ENCODE measurements at regions not wholly inside any gene's neighbourhood (a gene's known extent, or its start where the extent isn't known, plus 50 kb on each side); places are given as distances from the start of the nearest gene placed in this dataset.

DNA sequence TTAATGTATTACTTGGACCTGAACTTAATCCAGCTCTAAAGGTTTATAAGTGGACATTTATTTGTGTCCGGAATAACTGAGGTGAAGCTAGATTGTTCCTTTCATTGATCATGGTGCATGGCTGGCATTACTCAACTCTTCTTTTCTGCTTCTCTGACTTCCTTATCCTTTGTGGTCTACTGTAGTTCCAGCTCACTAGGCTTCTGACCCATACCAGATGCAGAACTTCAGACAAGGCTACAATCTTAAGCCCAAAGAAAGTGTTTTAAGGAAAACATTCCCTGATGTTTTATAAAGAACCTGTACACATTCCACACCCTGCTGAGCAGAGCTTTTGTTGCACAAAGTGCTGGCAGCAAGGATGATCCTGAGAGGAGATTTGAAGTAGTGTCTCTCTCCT lies 250.8 kb upstream of the TGFBR2 start:
- Mint-ChIP-seq H3K27ac (ENCODE audit: unreplicated experiment) (no peak overlapping the region), H3K27me3 (ENCODE audit: low read depth) (no peaks in the 10 kb centered on the region), H3K36me3 (ENCODE audit: low read depth) (no peaks in the 10 kb centered on the region), H3K4me1 (peaks cover 13% of the 10 kb centered on the region), H3K9me3 (peaks cover 3% of the 10 kb centered on the region), H3K4me3 (no peak overlapping the region)
- TF ChIP-seq, protein P1, sequence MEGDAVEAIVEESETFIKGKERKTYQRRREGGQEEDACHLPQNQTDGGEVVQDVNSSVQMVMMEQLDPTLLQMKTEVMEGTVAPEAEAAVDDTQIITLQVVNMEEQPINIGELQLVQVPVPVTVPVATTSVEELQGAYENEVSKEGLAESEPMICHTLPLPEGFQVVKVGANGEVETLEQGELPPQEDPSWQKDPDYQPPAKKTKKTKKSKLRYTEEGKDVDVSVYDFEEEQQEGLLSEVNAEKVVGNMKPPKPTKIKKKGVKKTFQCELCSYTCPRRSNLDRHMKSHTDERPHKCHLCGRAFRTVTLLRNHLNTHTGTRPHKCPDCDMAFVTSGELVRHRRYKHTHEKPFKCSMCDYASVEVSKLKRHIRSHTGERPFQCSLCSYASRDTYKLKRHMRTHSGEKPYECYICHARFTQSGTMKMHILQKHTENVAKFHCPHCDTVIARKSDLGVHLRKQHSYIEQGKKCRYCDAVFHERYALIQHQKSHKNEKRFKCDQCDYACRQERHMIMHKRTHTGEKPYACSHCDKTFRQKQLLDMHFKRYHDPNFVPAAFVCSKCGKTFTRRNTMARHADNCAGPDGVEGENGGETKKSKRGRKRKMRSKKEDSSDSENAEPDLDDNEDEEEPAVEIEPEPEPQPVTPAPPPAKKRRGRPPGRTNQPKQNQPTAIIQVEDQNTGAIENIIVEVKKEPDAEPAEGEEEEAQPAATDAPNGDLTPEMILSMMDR (conservative IDR thresholded peaks at IDR 0.05) = no peak
- no peak for DNase-seq (ENCODE audit: low read depth, low spot score)

DNA sequence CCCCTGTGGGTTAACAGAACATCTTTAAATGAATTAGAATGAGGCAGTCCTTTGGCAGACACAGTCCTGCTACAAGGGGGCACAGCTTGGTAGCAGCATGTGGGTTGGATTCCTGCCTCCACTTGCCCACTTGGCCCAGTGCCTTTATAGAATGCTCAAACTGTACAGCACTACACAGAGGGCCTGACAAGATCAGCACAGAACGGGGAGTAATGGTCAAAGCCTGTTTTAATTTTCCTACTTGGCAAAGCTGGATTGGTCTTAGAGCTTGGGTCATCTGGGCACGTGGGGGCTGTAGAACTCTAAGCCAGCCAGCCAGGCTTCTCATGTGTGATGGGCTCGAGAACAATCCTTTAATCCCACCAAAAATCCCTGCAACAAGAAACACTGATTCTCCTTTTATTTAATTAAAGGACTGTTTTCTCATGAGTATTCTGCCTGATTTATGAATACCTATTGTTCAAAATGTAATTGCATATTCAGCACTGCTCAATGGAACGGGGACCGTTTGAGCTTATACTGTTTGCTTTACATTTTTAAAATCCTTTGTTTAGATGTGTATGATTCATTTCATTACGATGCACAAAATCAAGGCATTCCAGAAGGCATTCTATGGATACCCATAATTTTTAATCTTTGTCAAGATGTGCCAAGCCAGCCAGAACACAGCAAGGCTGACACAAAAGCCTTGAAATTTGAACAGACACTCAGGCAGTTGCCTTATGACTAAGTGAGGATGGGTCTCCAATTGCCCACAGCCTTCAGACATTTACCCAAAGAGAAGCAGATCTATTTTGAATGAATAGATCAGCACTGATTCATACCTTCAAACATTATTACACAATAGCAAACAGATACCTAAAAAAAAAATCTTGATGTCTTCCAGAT lies 249.3 kb upstream of the TGFBR2 start:
- Mint-ChIP-seq H3K27me3 (ENCODE audit: low read depth) (no peaks in the 10 kb centered on the region), H3K4me3 (no peak overlapping the region), H3K4me1 (peaks cover 13% of the 10 kb centered on the region), H3K27ac (ENCODE audit: unreplicated experiment) (peak overlapping the region; percentile 84), H3K36me3 (ENCODE audit: low read depth) (no peaks in the 10 kb centered on the region), H3K9me3 (peaks cover 3% of the 10 kb centered on the region)
- DNase-seq (ENCODE audit: low read depth, low spot score) = no peak
- TF ChIP-seq, protein P1 (conservative IDR thresholded peaks at IDR 0.05) = no peak

DNA sequence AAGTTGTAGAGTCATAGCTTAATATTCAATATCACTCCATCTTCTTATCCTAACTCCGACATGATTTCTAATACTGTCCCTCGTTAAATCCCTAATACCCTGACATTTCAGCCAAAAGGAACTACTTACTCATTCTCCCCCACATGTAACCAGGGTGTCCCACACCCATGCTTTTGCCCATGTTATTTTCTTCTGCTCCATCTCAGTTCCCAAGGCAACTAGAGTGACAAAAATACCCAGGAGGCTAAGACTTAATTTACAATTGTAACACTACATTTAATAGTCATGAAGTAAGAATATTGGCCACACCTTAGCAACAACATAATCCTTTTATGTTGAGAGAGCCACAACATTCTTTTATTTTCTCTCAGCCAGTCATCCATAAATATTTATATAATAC lies 248.5 kb upstream of the TGFBR2 start:
- Mint-ChIP-seq H3K27me3 (ENCODE audit: low read depth) (no peaks in the 10 kb centered on the region), H3K4me1 (peaks cover 13% of the 10 kb centered on the region), H3K36me3 (ENCODE audit: low read depth) (peaks cover 2% of the 10 kb centered on the region), H3K4me3 (no peak overlapping the region), H3K9me3 (peaks cover 5% of the 10 kb centered on the region), H3K27ac (ENCODE audit: unreplicated experiment) (no peak overlapping the region)
- DNase-seq (ENCODE audit: low read depth, low spot score) = no peak
- TF ChIP-seq, protein P1 (conservative IDR thresholded peaks at IDR 0.05) = no peak

DNA sequence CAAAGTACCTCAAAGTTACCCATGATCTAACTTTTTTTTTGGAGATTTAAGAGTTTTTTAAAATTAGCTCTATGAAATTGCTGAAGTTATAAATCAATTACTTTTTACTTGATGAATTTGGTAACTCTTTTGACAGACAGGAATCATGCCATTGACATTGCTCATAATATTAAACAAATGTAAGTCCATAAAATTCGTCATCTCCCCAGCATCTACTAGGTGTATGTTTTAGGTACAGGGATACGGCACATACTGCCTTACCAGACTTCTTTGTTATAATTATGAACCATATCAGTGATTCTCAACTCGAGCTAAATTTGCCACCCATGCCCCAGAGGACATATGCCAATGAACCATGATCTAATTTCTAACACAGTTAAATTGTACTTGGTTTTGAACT lies 247.5 kb upstream of the TGFBR2 start:
- Mint-ChIP-seq H3K4me1 (peaks cover 13% of the 10 kb centered on the region), H3K27ac (ENCODE audit: unreplicated experiment) (no peak overlapping the region), H3K36me3 (ENCODE audit: low read depth) (peaks cover 3% of the 10 kb centered on the region), H3K9me3 (peaks cover 5% of the 10 kb centered on the region), H3K27me3 (ENCODE audit: low read depth) (no peaks in the 10 kb centered on the region), H3K4me3 (no peak overlapping the region)
- no peak for DNase-seq (ENCODE audit: low read depth, low spot score)
- TF ChIP-seq, protein P1 (conservative IDR thresholded peaks at IDR 0.05) = no peak

DNA sequence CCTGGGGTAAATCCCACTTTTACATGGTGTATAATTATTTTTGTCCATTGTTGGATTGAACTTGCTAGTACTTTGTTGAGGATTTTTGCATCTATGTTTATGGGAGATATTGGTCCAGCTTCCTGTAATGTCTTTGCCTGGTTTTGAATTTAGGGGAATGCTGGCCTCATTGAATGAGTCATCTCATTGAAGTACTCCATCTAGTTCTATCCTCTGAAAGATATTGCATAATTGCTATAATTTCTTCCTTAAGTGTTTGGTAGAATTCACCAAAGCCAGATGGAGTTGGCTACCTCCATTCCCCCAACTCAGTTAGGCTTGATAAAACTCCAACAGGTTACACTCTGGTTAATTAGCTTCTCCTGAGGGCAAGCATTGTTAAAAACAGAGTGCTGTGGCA lies 237.4 kb upstream of the TGFBR2 start:
- TF ChIP-seq, protein P1 (conservative IDR thresholded peaks at IDR 0.05) = no peak
- H3K27ac Mint-ChIP-seq (ENCODE audit: unreplicated experiment) = no peak overlapping the region
- no peaks in the 10 kb centered on the region for H3K4me1 Mint-ChIP-seq
- H3K27me3 Mint-ChIP-seq (ENCODE audit: low read depth) = no peaks in the 10 kb centered on the region
- DNase-seq (ENCODE audit: low read depth, low spot score) = no peak
- no peak overlapping the region for H3K4me3 Mint-ChIP-seq
- H3K9me3 Mint-ChIP-seq = peaks cover 6% of the 10 kb centered on the region
- no peaks in the 10 kb centered on the region for H3K36me3 Mint-ChIP-seq (ENCODE audit: low read depth)
